GM23338 (cell line): ENCODE measurements at regions not wholly inside any gene's neighbourhood (a gene's known extent, or its start where the extent isn't known, plus 50 kb on each side); places are given as distances from the start of the nearest gene placed in this dataset.

Source experiments
- ATAC-seq: fragments of 200-7000 bp; cut with Tn5 transposase; 3 replicates; pipeline ENCODE4 v1.9.1; 2020
- DNase-seq: peaks from one replicate; pipeline ENCODE4 v3.0.0-alpha.2; 2015; ENCODE audit warnings: low spot score
- H2AFZ ChIP-seq: fragments of 200-600 bp; sonication (generic); 2 replicates; pipeline ENCODE4 v1.8.0; 2016; ENCODE audit warnings: antibody characterized with exemption, mild to moderate bottlenecking, moderate library complexity
- H3F3A ChIP-seq: fragments of 200-600 bp; sonication (generic); replicated peaks from 2 replicates; pipeline ENCODE4 v1.8.0; 2017; ENCODE audit warnings: antibody characterized with exemption, mixed run types, low read depth
- H3K27ac ChIP-seq: fragments of 200-600 bp; sonication (generic); 2 replicates; pipeline ENCODE4 v1.6.1; 2016; ENCODE audit warnings: low read depth
- H3K27me3 ChIP-seq: fragments of 200-600 bp; sonication (generic); 2 replicates; pipeline ENCODE4 v1.8.0; 2016; ENCODE audit warnings: mild to moderate bottlenecking, mixed run types, moderate library complexity; ENCODE audit not compliant: insufficient read depth
- H3K36me3 ChIP-seq: fragments of 200-600 bp; sonication (generic); 2 replicates; pipeline ENCODE4 v1.8.0; 2016; ENCODE audit warnings: mild to moderate bottlenecking; ENCODE audit not compliant: insufficient read depth
- H3K4me1 ChIP-seq: fragments of 200-600 bp; sonication (generic); 2 replicates; pipeline ENCODE4 v1.8.0; 2016; ENCODE audit warnings: mild to moderate bottlenecking, moderate library complexity; ENCODE audit not compliant: insufficient read depth
- H3K4me2 ChIP-seq: fragments of 200-600 bp; sonication (generic); 2 replicates; pipeline ENCODE4 v1.7.1; 2017; ENCODE audit warnings: mixed run types
- H3K4me3 ChIP-seq: fragments of 200-600 bp; sonication (generic); 2 replicates; pipeline ENCODE4 v1.6.1; 2016; ENCODE audit warnings: mixed run types
- H3K79me2 ChIP-seq: fragments of 200-600 bp; sonication (generic); replicated peaks from 2 replicates; pipeline ENCODE4 v1.8.0; 2017; ENCODE audit warnings: mild to moderate bottlenecking; ENCODE audit not compliant: insufficient read depth
- H3K9me2 ChIP-seq: fragments of 200-600 bp; sonication (generic); 2 replicates; pipeline ENCODE4 v1.8.0; 2017; ENCODE audit not compliant: insufficient read depth
- H4K20me1 ChIP-seq: fragments of 200-600 bp; sonication (generic); replicated peaks from 2 replicates; pipeline ENCODE4 v1.8.0; 2017; ENCODE audit warnings: mild to moderate bottlenecking; ENCODE audit not compliant: insufficient read depth
- H3K27ac Mint-ChIP-seq: 2 replicates; pipeline ENCODE4 v1.8.0; 2020; ENCODE audit warnings: inconsistent platforms, mild to moderate bottlenecking, moderate library complexity, mixed read lengths
- H3K27me3 Mint-ChIP-seq: 3 replicates; pipeline ENCODE4 v1.8.0; 2022; ENCODE audit warnings: low read depth, mild to moderate bottlenecking, moderate library complexity, mixed read lengths, inconsistent platforms; ENCODE audit not compliant: insufficient read depth, poor library complexity
- H3K36me3 Mint-ChIP-seq: 3 replicates; pipeline ENCODE4 v1.8.0; 2021; ENCODE audit warnings: low read depth, mild to moderate bottlenecking, inconsistent platforms, moderate library complexity, mixed read lengths
- H3K4me1 Mint-ChIP-seq: 3 replicates; pipeline ENCODE4 v1.8.0; 2020; ENCODE audit warnings: mild to moderate bottlenecking, inconsistent platforms, mixed read lengths
- H3K4me3 Mint-ChIP-seq: 3 replicates; pipeline ENCODE4 v1.8.0; 2021; ENCODE audit warnings: moderate library complexity, mild to moderate bottlenecking, inconsistent platforms, mixed read lengths
- H3K9me3 Mint-ChIP-seq: 3 replicates; pipeline ENCODE4 v1.8.0; 2020; ENCODE audit warnings: moderate library complexity, mild to moderate bottlenecking, inconsistent platforms, mixed read lengths
- CREB1 ChIP-seq: fragments of 250-450 bp; sonication (Bioruptor Pico); IDR thresholded peaks from 2 replicates; pipeline ENCODE4 v1.5.0; 2020; ENCODE audit warnings: low read depth, mild to moderate bottlenecking, moderate library complexity
- EZH2 ChIP-seq: fragments of 200-600 bp; sonication (generic); IDR thresholded peaks from one replicate; pipeline ENCODE4 v1.8.0; 2017; ENCODE audit warnings: antibody characterized with exemption, mild to moderate bottlenecking, low read depth; ENCODE audit not compliant: unreplicated experiment
- EZH2phosphoT487 ChIP-seq: fragments of 200-600 bp; sonication (generic); IDR thresholded peaks from one replicate; pipeline ENCODE4 v1.8.1; 2018; ENCODE audit warnings: antibody characterized with exemption; ENCODE audit not compliant: unreplicated experiment
- JUNB ChIP-seq: IDR thresholded peaks from one replicate; pipeline ENCODE4 v1.6.1; 2016; ENCODE audit warnings: antibody characterized with exemption; ENCODE audit not compliant: unreplicated experiment
- NANOG ChIP-seq: IDR thresholded peaks from 2 replicates; pipeline ENCODE4 v1.6.1; 2016; ENCODE audit warnings: antibody characterized with exemption, borderline replicate concordance
- POLR2AphosphoS5 ChIP-seq: IDR thresholded peaks from 2 replicates; pipeline ENCODE4 v1.6.1; 2016; ENCODE audit warnings: antibody characterized with exemption, low read depth
- STAT1 ChIP-seq: IDR thresholded peaks from one replicate; pipeline ENCODE4 v1.6.1; 2016; ENCODE audit warnings: antibody characterized with exemption; ENCODE audit not compliant: unreplicated experiment
- ZNF114 ChIP-seq: fragments of 250-450 bp; sonication (Bioruptor Pico); IDR thresholded peaks from 2 replicates; pipeline ENCODE4 v1.5.0; 2020; ENCODE audit warnings: mild to moderate bottlenecking, moderate library complexity
- ZNF331 ChIP-seq: fragments of 250-450 bp; sonication (Bioruptor Pico); IDR thresholded peaks from 2 replicates; pipeline ENCODE4 v1.5.0; 2020; ENCODE audit warnings: low read depth, mild to moderate bottlenecking, moderate library complexity
- TF ChIP-seq, protein P1 (sequence below): IDR thresholded peaks from 2 replicates; pipeline ENCODE4 v1.6.1; 2016; ENCODE audit warnings: antibody characterized with exemption
- TF ChIP-seq, protein P2 (sequence below): fragments of 250-450 bp; sonication (Bioruptor Pico); IDR thresholded peaks from 2 replicates; pipeline ENCODE4 v1.5.0; 2020; ENCODE audit warnings: mild to moderate bottlenecking, moderate library complexity
- TF ChIP-seq, protein P3 (sequence below): IDR thresholded peaks from one replicate; pipeline ENCODE4 v1.6.1; 2018; ENCODE audit warnings: antibody characterized with exemption; ENCODE audit not compliant: unreplicated experiment

DNA sequence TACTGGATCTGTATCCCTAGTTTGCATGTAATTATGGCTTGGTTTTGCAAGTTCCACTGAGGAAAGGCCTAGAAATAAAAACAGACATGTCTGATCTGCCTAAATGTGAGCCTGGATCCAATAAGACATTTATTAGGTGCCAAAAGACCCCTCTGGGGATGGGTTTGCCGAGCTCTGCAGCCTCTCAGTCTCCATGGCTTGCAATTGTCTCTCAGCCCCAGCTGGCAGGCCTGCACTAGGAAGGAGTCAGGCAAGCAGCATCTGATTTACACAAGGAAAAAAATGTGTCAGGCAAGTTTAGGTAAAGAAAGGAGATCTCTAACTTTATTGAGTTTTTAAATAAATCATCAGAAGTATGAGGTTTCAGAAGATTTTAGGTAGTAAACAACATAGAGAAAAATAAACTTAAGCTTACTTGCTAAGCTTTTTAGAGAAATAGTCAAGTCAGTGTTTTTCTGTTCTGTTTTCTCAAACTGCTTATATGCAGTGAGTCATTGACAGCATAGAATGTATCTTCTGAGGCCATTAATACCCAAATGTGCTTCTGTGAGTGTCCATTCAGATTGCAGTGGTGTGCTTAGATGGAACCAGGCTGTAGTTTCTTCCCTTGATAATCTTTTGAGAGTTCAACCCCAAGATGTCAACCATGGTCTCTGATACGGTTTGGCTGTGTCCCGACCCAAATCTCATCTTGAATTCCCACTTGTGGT lies 121.0 kb downstream of the FHL5 start:
- H3K27me3 ChIP-seq: no peaks in the 10 kb centered on the region
- ATAC-seq: no peak
- no peak overlapping the region for H3K27ac Mint-ChIP-seq
- no peak overlapping the region for H2AFZ ChIP-seq
- H3K27ac ChIP-seq: no peak overlapping the region
- H4K20me1 ChIP-seq: no peaks in the 10 kb centered on the region
- DNase-seq: no peak
- H3K4me3 ChIP-seq: no peak overlapping the region
- no peaks in the 10 kb centered on the region for H3K4me1 ChIP-seq
- peaks cover 2% of the 10 kb centered on the region; the same call in 2 of the 3 replicates for H3K9me3 Mint-ChIP-seq
- TF ChIP-seq POLR2AphosphoS5: no peak
- TF ChIP-seq CREB1 (CRISPR knock-in tag): no peak
- TF ChIP-seq, protein P1, sequence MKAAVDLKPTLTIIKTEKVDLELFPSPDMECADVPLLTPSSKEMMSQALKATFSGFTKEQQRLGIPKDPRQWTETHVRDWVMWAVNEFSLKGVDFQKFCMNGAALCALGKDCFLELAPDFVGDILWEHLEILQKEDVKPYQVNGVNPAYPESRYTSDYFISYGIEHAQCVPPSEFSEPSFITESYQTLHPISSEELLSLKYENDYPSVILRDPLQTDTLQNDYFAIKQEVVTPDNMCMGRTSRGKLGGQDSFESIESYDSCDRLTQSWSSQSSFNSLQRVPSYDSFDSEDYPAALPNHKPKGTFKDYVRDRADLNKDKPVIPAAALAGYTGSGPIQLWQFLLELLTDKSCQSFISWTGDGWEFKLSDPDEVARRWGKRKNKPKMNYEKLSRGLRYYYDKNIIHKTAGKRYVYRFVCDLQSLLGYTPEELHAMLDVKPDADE: no peak
- TF ChIP-seq, protein P2, sequence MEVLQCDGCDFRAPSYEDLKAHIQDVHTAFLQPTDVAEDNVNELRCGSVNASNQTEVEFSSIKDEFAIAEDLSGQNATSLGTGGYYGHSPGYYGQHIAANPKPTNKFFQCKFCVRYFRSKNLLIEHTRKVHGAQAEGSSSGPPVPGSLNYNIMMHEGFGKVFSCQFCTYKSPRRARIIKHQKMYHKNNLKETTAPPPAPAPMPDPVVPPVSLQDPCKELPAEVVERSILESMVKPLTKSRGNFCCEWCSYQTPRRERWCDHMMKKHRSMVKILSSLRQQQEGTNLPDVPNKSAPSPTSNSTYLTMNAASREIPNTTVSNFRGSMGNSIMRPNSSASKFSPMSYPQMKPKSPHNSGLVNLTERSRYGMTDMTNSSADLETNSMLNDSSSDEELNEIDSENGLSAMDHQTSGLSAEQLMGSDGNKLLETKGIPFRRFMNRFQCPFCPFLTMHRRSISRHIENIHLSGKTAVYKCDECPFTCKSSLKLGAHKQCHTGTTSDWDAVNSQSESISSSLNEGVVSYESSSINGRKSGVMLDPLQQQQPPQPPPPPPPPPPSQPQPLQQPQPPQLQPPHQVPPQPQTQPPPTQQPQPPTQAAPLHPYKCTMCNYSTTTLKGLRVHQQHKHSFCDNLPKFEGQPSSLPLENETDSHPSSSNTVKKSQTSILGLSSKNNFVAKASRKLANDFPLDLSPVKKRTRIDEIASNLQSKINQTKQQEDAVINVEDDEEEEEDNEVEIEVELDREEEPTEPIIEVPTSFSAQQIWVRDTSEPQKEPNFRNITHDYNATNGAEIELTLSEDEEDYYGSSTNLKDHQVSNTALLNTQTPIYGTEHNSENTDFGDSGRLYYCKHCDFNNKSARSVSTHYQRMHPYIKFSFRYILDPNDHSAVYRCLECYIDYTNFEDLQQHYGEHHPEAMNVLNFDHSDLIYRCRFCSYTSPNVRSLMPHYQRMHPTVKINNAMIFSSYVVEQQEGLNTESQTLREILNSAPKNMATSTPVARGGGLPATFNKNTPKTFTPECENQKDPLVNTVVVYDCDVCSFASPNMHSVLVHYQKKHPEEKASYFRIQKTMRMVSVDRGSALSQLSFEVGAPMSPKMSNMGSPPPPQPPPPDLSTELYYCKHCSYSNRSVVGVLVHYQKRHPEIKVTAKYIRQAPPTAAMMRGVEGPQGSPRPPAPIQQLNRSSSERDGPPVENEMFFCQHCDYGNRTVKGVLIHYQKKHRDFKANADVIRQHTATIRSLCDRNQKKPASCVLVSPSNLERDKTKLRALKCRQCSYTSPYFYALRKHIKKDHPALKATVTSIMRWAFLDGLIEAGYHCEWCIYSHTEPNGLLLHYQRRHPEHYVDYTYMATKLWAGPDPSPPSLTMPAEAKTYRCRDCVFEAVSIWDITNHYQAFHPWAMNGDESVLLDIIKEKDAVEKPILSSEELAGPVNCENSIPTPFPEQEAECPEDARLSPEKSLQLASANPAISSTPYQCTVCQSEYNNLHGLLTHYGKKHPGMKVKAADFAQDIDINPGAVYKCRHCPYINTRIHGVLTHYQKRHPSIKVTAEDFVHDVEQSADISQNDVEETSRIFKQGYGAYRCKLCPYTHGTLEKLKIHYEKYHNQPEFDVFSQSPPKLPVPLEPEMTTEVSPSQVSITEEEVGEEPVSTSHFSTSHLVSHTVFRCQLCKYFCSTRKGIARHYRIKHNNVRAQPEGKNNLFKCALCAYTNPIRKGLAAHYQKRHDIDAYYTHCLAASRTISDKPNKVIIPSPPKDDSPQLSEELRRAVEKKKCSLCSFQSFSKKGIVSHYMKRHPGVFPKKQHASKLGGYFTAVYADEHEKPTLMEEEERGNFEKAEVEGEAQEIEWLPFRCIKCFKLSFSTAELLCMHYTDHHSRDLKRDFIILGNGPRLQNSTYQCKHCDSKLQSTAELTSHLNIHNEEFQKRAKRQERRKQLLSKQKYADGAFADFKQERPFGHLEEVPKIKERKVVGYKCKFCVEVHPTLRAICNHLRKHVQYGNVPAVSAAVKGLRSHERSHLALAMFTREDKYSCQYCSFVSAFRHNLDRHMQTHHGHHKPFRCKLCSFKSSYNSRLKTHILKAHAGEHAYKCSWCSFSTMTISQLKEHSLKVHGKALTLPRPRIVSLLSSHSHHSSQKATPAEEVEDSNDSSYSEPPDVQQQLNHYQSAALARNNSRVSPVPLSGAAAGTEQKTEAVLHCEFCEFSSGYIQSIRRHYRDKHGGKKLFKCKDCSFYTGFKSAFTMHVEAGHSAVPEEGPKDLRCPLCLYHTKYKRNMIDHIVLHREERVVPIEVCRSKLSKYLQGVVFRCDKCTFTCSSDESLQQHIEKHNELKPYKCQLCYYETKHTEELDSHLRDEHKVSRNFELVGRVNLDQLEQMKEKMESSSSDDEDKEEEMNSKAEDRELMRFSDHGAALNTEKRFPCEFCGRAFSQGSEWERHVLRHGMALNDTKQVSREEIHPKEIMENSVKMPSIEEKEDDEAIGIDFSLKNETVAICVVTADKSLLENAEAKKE (CRISPR knock-in tag): no peak
- TF ChIP-seq NANOG: no peak
- TF ChIP-seq, protein P3, sequence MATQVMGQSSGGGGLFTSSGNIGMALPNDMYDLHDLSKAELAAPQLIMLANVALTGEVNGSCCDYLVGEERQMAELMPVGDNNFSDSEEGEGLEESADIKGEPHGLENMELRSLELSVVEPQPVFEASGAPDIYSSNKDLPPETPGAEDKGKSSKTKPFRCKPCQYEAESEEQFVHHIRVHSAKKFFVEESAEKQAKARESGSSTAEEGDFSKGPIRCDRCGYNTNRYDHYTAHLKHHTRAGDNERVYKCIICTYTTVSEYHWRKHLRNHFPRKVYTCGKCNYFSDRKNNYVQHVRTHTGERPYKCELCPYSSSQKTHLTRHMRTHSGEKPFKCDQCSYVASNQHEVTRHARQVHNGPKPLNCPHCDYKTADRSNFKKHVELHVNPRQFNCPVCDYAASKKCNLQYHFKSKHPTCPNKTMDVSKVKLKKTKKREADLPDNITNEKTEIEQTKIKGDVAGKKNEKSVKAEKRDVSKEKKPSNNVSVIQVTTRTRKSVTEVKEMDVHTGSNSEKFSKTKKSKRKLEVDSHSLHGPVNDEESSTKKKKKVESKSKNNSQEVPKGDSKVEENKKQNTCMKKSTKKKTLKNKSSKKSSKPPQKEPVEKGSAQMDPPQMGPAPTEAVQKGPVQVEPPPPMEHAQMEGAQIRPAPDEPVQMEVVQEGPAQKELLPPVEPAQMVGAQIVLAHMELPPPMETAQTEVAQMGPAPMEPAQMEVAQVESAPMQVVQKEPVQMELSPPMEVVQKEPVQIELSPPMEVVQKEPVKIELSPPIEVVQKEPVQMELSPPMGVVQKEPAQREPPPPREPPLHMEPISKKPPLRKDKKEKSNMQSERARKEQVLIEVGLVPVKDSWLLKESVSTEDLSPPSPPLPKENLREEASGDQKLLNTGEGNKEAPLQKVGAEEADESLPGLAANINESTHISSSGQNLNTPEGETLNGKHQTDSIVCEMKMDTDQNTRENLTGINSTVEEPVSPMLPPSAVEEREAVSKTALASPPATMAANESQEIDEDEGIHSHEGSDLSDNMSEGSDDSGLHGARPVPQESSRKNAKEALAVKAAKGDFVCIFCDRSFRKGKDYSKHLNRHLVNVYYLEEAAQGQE: no peak
- TF ChIP-seq STAT1: no peak
- TF ChIP-seq EZH2: no peak
- TF ChIP-seq JUNB: no peak
- no peak for TF ChIP-seq ZNF331
- no peak for TF ChIP-seq EZH2phosphoT487
- no peak for TF ChIP-seq ZNF114 (CRISPR knock-in tag)
- no peak overlapping the region for H3K4me3 Mint-ChIP-seq
- no peak overlapping the region for H3K4me2 ChIP-seq
- no peaks in the 10 kb centered on the region for H3K36me3 Mint-ChIP-seq
- no peaks in the 10 kb centered on the region; the same call in 2 of the 3 replicates for H3K4me1 Mint-ChIP-seq
- H3K79me2 ChIP-seq: no peaks in the 10 kb centered on the region
- H3K36me3 ChIP-seq: no peaks in the 10 kb centered on the region
- no peaks in the 10 kb centered on the region for H3F3A ChIP-seq
- H3K9me2 ChIP-seq: no peaks in the 10 kb centered on the region; the same call in none of the 2 replicates
- peaks cover 1% of the 10 kb centered on the region for H3K27me3 Mint-ChIP-seq
